Epithelial cell of prostate (primary cell): ENCODE measurements at regions not wholly inside any gene's neighbourhood (a gene's known extent, or its start where the extent isn't known, plus 50 kb on each side); places are given as distances from the start of the nearest gene placed in this dataset.
"Not testable (repeated sequence)": the region's sequence is repeated elsewhere in the genome, so short reads cannot be mapped to it uniquely, and the experiment has no call there.

ENCODE experiments used
- DNase-seq: peaks from one replicate; pipeline ENCODE4 v3.0.0-alpha.2; 2011; ENCODE audit warnings: low read depth, low spot score
- H3K27ac ChIP-seq: fragments of 450-650 bp; 2 replicates; pipeline ENCODE4 v1.5.1; 2017; ENCODE audit warnings: mild to moderate bottlenecking

GRCh38 chr10:25786899-25787298 is 147.1 kb upstream of the MYO3A start:
- DNase-seq, result no peak
- H3K27ac ChIP-seq, result no peak overlapping the region

GRCh38 chr10:25797888-25798429 is 136.1 kb upstream of the MYO3A start:
- no peak overlapping the region for H3K27ac ChIP-seq
- no peak for DNase-seq

DNA sequence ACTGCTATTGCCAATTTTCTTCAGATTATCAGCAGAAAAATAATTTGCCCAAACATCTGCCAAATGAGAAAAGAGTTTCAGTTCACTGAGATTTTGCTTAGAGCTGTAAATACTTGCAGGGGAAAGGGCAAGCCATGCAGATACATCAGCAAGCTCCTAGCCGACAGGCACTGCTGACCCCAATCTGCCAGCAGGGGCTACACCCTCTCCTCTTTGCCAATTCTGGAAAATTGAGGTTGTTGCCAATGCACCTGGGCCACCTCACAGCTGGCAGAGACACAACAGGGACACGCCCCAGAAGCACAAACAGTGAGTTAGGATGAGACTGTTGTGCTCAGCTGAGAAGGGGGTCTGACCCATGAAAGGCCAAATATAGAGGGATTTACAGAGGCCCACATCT is 129.5 kb upstream of the MYO3A start:
- no peak overlapping the region for H3K27ac ChIP-seq
- no peak for DNase-seq

- H3K27ac ChIP-seq, result no peak overlapping the region
- no peak for DNase-seq
Observed at GRCh38 chr10:25805986-25806385, 128.0 kb upstream of the MYO3A start.

DNA sequence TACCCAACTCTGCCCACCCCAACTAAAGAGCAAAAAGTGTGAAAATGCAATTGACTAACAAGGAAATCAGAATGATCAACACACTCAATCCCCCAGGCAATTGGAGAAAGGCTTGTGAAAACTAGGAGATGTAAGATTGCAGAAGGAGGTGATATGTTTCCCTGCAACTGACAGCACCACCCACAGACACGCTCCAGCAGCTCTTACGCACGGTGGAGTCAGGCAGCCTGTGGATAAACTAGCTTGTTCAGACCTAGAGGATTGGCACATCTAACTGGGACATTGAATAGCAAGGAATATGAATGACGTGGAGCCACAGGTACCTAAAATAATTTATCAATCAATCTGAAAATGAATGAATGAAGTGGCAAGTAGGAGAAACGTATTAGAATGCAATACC is 125.7 kb upstream of the MYO3A start:
- no peak for DNase-seq
- no peak overlapping the region for H3K27ac ChIP-seq

DNA sequence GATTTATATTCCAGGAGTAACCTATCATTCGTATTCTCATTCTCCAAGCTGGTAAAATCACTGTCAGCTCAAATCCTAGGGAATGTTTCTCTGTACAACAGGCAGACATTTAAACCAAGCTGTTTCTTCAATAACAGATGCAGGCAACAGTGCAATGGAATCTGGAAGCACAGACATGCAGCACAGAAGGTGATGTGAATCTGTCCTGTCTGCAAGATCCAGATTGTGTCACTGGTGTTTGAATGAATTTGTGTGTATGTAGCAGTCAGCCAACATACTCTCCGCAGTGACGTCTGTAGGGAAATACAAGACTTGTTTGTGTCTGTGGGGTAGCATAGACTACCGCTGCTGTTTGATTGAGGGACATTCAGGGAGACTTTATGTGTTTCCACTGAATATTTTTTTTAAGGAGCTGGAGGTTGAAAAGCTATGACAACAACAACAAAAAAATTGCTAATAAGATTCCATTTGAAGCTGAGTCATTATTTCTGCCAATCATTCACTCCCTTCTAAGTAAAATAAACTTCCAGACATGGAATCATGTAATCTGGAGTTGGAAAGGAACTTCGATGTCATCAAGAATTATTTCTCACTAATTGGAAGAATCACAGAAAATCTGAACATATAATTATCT is 122.9 kb upstream of the MYO3A start:
- DNase-seq, result no peak
- H3K27ac ChIP-seq, result no peak overlapping the region

GRCh38 chr10:25813511-25813910 is 120.5 kb upstream of the MYO3A start:
- no peak for DNase-seq
- no peak overlapping the region for H3K27ac ChIP-seq

DNA sequence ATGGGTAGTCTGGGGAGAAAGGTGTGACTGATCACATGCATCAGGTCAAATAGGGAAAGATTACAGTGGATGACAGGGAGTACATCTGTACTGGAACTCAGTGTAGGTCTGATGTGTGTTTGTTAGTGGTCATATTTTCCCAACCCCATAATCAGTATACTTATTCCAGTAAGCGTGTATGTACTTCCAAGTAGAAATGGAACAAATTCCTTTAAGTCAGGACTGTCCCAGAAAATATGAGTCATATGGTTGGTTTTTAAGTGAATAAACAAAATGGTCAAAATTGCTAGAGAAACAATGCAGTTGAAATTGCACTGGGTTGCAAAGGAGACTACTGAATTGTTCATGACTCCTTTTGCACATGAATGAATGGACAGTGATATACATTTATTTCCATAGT is 118.8 kb upstream of the MYO3A start:
- H3K27ac ChIP-seq, result no peak overlapping the region
- no peak for DNase-seq

GRCh38 chr10:25815999-25816768 is 117.8 kb upstream of the MYO3A start:
- no peak overlapping the region for H3K27ac ChIP-seq
- no peak for DNase-seq

- no peak overlapping the region for H3K27ac ChIP-seq
- no peak for DNase-seq
Observed at GRCh38 chr10:25817200-25817599, 116.8 kb upstream of the MYO3A start.

- no peak overlapping the region for H3K27ac ChIP-seq
- DNase-seq, result no peak
Observed at GRCh38 chr10:25818751-25819150, 115.3 kb upstream of the MYO3A start.

DNA sequence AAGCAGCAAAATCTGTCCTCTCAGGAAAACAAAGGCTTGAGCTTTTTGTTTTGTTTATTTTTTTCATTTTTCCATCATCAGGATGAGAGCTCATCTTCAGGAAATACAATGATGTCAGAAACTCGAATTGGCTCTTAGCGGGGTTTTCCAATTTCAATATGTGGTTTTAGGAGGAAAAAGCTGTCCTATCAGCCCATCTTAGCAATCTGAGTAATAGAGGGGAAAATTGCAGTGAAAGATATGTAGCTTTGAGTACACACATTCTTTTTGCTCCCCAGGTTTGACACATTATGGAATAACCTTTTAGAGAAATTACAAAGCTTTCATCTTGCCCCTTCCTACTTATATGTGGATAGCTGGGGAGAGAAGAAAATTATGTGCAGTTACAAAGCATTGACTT is 113.6 kb upstream of the MYO3A start:
- no peak for DNase-seq

DNA sequence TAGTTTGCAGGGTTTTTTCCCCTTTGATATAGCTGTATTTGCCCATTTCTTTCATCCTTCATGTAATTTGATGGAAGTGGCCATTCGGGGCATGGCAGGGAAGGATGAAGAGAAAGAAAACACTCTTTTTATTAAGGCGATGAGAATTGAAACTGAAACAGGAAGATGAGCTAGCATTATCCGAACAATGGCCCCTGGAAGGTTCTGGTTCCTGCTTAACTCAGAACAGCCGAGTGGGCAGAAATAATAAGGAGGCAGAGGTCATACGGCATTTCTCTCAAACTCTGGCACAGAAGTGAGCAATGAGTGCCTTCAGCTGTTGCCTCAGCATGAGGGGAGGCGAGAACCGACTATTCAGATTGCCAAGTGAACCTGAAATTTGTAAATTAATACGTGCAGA is 113.2 kb upstream of the MYO3A start:
- H3K27ac ChIP-seq, result no peak overlapping the region
- no peak for DNase-seq

More for the DNA sequence above, 113.6 kb upstream of the MYO3A start:
- no peak overlapping the region for H3K27ac ChIP-seq

GRCh38 chr10:25824050-25824449 is 110.0 kb upstream of the MYO3A start:
- no peak for DNase-seq

GRCh38 chr10:25828475-25828874 is 105.6 kb upstream of the MYO3A start:
- no peak for DNase-seq
- H3K27ac ChIP-seq, result no peak overlapping the region

More at GRCh38 chr10:25824050-25824449, 110.0 kb upstream of the MYO3A start:
- no peak overlapping the region for H3K27ac ChIP-seq

DNA sequence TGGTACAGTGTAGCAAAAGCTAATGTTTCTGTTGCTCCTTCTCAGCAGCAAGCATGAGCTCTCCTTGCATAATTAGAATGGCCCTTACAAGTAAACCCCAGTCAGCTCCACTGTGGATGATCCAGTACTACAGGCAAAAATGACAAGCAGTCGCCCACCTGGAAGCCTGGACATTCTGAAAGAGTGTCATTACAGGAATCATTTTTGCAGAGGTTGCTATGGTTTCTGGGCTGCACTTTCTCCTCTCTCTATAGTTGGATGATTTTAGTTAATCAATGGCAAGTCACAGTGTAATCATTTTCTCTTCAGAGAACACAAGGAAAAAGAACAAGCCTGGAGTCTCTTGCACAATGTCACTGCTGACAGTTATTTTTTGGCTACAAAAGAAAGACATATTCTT is 102.9 kb upstream of the MYO3A start:
- no peak overlapping the region for H3K27ac ChIP-seq
- DNase-seq, result no peak

GRCh38 chr10:25839683-25840082 is 94.3 kb upstream of the MYO3A start:
- DNase-seq, result no peak
- H3K27ac ChIP-seq, result no peak overlapping the region

DNA sequence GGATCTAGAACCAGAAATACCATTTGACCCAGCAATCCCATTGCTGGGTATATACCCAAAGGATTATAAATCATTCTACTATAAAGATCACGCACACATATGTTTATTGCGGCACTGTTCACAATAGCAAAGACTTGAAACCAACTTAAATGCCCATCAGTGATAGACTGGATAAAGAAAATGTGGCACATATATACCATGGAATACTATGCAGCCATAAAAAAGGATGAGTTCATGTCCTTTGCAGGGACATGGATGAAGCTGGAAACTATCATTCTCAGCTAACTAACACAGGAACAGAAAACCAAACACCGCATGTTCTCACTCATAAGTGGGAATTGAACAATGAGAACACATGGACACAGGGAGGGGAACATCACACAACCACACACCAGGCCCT is 93.2 kb upstream of the MYO3A start:
- DNase-seq, H3K27ac ChIP-seq: not testable (repeated sequence)

GRCh38 chr10:25842146-25842545 is 91.9 kb upstream of the MYO3A start:
- no peak for DNase-seq

DNA sequence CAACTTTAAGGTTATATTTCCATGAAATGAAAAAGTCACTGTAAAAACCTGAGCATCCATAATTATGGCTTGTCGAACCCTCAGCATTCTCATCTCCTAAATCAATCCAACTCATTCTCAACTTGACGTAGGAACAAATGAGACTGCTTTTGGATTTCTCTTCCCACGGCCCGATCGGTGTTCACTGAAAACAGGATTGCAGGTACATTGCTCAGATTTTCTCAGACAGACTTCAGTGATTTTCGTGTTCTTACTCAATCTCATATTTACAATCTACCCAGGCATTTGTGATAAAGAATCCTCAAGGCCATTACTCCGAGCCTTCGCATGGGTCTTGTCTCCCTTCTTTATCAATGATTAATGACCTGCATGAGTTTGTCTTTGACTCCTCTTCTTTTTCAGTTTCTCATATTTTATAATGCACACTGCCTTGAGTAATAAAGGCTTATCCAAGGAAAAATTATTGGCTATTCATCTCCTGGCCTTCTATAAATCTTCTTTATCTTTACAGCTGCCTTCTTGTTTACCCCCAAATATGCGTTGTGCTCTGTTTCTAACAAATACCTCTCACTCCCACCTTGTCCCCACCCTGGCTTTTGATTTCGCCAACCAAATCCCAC is 90.4 kb upstream of the MYO3A start:
- no peak overlapping the region for H3K27ac ChIP-seq
- DNase-seq, result no peak

More at GRCh38 chr10:25842146-25842545, 91.9 kb upstream of the MYO3A start:
- H3K27ac ChIP-seq, result no peak overlapping the region

- not testable (repeated sequence) for H3K27ac ChIP-seq, DNase-seq
Observed at GRCh38 chr10:25844716-25845115, 89.3 kb upstream of the MYO3A start.
